NCI-H1417 (cell line): ENCODE measurements at regions not wholly inside any gene's neighbourhood (a gene's known extent, or its start where the extent isn't known, plus 50 kb on each side); places are given as distances from the start of the nearest gene placed in this dataset.

Experiments
- DNase-seq, 3 experiments: peaks; one replicate each; lab custom pipeline; 2025; lab: John Stamatoyannopoulos, UW

DNA sequence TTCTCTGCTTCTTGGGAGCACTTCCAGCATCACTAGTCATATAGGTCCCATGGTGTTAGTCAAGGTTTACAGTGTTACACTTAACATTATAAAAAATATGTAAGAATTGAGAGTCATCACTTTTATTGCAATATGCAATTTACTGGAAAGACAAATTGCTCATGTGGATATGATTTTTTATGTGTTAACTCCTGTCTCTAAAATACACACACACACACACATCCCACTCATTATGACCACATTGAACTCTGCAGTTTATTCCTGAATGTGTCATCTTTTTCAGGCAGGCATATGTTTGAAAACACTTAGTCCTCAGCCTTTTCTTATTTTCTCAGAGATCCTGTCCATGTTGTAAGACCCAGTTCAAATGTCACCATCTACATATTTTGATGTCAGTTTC, 148.5 kb upstream of the MRPS30 start:
- DNase-seq: no peak

- DNase-seq: no peak
Measured at GRCh38 chr5:44659334-44659733, 149.4 kb upstream of the MRPS30 start.

DNA sequence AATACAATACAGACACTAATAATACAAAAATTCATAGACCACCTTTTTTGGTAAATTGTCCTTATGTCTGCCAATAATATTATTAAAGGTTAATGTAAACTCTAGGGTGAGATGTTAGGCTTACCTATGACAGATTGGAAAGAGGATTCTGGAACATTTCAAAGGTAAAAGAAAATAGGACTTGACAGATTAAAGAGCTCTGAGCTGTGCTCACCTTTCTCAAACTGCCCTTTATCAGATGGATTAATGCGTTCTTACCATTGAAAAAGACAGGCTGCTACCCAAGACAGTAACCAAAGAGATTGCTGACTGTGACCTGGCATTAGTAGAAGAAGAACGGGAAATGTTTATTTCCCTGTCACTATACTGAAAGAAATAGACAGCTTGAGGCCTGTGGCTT, 156.1 kb upstream of the MRPS30 start:
- no peak for DNase-seq

- DNase-seq: peak in 1 of 3 experiments; percentile 12
Measured at GRCh38 chr5:44646016-44646415, 162.7 kb upstream of the MRPS30 start.

- DNase-seq: no peak
Measured at GRCh38 chr5:44645502-44645901, 163.2 kb upstream of the MRPS30 start.

DNA sequence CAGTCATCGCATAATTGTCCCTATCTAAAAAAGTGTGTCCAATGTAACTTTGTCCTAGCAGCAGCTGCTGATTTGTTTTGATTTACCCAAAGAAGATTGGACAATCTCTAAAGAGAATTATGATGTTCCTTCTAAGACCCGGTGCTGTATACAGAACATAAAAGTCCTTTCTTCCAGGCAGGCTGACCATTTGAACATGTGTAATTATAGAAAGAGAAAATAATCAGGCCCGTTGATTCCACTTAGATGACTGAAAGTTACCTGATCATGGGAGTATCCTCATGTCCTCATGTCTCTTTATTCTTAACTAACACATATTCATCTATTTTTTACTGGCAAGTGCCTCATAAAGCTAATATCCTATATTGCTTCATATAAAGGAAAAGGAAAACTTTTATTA, 164.1 kb upstream of the MRPS30 start:
- DNase-seq: no peak

GRCh38 chr5:44641820-44642219, 166.9 kb upstream of the MRPS30 start:
- no peak for DNase-seq

DNA sequence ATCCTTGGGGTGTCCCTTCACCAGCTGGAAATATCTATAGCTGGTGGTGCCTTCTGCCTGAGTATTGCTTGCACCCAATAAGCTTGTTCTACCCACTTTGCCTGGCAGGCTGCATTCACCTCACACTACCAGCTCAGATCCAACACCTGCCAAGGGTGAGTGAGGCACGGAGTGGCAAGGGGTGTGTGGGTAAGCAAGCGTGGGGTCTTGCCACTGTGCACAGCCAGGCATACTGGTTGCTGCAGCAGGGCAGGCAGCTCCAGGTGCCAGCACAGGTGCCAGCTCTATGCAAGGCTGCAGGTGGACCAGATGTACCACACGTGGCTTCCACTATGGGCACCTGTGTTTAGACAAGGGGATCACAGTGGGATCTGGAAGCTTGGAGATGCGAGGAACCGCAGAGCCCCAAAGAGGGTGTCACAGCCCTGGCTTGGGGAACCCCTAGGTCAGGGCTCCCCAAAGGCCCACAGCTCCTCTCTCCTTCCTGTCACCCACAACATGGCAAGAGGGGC, 167.7 kb upstream of the MRPS30 start:
- DNase-seq: no peak

DNA sequence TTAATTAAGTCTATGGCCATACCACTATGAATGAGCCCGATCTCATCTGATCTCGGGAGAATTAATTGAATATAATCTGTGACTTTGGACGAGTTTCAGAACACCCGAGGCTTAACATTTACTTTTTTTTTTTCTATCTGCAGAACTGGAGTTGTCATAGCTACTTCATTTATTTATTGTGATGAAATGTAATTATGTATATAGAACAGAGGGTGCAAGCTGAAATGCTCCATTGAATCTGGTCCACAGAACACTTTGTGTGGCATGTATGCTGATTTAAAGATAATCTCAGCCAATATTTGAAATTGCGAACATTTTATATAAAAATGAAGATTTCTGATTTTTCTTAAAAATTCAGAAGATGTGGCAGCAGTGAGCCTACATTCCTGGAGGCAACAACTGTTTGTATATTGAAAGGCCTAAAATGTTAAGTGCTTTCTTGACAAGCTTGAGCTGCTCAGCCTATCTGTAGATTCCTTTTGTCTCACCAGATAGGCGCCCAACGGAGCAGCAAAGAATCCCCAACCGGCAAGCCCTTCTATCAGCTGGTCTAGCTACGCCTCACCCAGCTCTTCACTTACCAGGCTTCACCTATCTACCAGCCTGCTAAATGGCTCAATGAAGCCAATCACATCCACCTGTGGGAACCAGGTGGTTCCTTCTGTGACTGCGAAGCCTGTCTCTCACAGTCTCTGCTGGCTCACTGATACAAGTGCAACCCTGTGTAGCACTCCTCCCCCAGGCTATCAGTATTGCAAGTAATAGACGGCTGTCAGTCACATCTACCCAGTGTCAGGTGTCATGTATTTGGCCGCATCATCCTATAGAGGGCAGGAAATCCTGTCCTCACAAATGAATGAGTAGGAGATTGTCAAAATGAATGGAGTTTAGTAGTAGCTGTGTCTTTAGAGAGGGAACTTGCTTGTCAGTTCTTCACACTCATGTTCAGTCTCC, 170.6 kb upstream of the MRPS30 start:
- DNase-seq: no peak

DNA sequence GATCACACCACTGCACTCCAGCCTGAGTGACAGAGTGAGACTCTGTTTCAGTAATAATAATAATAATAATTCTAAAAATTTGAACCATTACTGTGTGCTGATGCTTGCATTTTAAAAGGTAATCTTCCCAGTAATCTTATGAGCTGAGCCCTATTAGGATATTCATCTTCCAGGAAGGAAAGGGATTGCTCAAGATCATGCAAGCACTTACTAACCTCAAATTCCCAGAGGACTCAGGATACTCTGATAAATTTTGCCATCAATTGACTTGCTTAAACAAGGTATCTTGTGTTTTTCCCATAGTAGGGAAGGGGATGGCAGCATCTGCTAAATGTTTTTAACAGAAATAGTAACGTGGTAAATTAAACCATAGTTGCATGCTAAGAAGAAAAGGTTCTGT, 176.4 kb upstream of the MRPS30 start:
- no peak for DNase-seq

GRCh38 chr5:44626846-44627245, 181.9 kb upstream of the MRPS30 start:
- DNase-seq: no peak

- DNase-seq: no peak
Measured at GRCh38 chr5:44622331-44622730, 186.4 kb upstream of the MRPS30 start.

DNA sequence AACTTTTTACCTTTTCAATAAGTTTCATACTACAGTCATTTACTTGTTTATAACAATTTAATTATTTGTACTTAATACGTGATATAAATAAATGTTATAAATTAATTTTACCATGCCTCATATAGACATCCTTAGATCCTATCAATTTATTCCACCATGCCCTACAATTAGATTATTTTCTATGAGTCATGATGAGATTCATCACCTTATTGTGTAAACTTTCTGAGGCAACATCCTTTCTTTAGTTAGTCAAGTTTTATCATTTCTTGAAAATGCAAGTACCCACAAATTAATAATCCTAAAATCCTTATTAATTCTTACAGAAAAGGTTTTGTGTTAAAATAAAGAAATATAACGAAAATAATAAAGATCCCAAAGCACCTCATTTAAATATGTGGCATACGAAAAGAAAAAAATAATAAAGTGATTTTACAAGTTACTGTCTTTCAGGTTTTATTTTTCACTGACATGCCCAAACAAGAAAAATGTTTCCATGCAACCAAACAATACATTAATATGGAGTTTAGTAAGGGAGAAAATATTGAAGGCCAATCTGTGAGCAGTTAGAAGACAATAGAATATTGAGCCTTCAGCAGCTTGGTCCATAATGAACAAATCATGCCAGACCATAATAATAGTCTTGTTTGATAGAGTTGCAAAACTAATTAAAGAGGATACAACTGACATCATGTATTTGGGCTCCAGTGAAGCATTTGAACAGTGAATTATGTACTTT, 188.7 kb upstream of the MRPS30 start:
- DNase-seq: no peak

- DNase-seq: no peak
Measured at GRCh38 chr5:44614845-44615244, 193.9 kb upstream of the MRPS30 start.

- no peak for DNase-seq
Measured at GRCh38 chr5:44613936-44614335, 194.8 kb upstream of the MRPS30 start.

DNA sequence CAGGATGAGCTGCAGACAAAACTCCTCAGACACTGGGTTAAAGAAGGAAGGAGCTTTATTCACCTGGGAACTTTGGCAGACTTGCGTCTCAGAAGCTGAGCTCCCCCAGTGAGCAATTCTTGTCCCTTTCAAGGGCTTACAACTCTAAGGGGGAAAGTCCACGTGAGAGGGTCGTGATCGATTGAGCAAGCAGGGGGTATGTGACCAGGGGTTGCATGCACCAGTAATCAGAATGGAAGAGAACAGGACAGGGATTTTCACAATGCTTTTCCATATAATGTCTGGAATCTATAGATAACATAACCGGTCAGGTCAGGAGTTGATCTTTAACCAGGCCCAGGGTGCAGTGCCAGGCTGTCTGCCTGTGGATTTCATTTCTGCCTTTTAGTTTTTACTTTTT, 202.8 kb upstream of the MRPS30 start:
- no peak for DNase-seq

- peak in 1 of 3 experiments; percentile 8 for DNase-seq
Measured at GRCh38 chr5:44603496-44604272, 205.1 kb upstream of the MRPS30 start.

GRCh38 chr5:44574678-44575077, 185.5 kb upstream of the FGF10 start:
- no peak for DNase-seq

GRCh38 chr5:44568519-44568918, 179.3 kb upstream of the FGF10 start:
- DNase-seq: no peak

GRCh38 chr5:44565902-44566301, 176.7 kb upstream of the FGF10 start:
- DNase-seq: no peak

- DNase-seq: no peak
Measured at GRCh38 chr5:44565360-44565759, 176.1 kb upstream of the FGF10 start.

DNA sequence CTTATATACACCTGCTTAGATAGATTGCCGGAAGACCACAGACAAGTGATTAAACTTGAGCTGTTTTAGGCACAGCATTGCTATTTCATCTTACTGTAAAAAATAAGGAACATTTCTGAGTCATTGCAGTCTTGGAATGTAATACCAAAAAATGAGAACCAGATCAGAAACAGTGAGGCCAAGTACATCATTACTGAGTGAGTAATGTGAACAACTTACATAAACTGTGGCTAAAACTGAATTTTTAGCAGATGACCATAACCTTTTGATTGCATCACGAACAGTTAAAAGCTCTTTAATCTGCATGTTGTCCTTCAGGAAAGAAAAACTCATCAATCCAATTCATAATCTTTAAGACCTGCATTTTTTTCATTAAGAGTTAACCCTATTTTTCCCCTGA, 157.1 kb upstream of the FGF10 start:
- DNase-seq: no peak
